ENCODE measurements at regions not wholly inside any gene's neighbourhood (a gene's known extent, or its start where the extent isn't known, plus 50 kb on each side); places are given as distances from the start of the nearest gene placed in this dataset.

- 0 out of 3 replicates have a peak, but pooled peaks cover 2% of the 10 kb centered on the region for H3K36me3 Mint-ChIP-seq (ENCODE audit: low read depth)
- TF ChIP-seq CTCF (conservative IDR thresholded peaks at IDR 0.05; ENCODE audit: low read depth in 2 of 2) (no peak), REST (IDR thresholded peaks at IDR 0.05; ENCODE audit: unreplicated experiment) (no peak), NANOG (IDR thresholded peaks at IDR 0.05; ENCODE audit: borderline replicate concordance) (no peak), STAT1 (IDR thresholded peaks at IDR 0.05; ENCODE audit: unreplicated experiment) (no peak), EZH2 (IDR thresholded peaks at IDR 0.05; ENCODE audit: low read depth, unreplicated experiment) (no peak), ETS1 (IDR thresholded peaks at IDR 0.05) (no peak), POLR2AphosphoS5 (IDR thresholded peaks at IDR 0.05; ENCODE audit: low read depth) (no peak), CREB1 (CRISPR knock-in tag; IDR thresholded peaks at IDR 0.05; ENCODE audit: low read depth) (no peak), ZNF114 (CRISPR knock-in tag; IDR thresholded peaks at IDR 0.05) (no peak), JUNB (IDR thresholded peaks at IDR 0.05; ENCODE audit: unreplicated experiment) (no peak), ZNF462 (CRISPR knock-in tag; IDR thresholded peaks at IDR 0.05) (no peak), ZNF331 (CRISPR knock-in tag; IDR thresholded peaks at IDR 0.05; ENCODE audit: low read depth) (no peak), EZH2phosphoT487 (IDR thresholded peaks at IDR 0.05; ENCODE audit: unreplicated experiment) (no peak)
Observed at GRCh38 chr3:30314757-30315325, 291.6 kb upstream of the TGFBR2 start.

More at GRCh38 chr3:30314757-30315325, 291.6 kb upstream of the TGFBR2 start:
- no peak for ATAC-seq
- H2AFZ ChIP-seq = no peak overlapping the region
- H4K20me1 ChIP-seq (replicated peaks; ENCODE audit: insufficient read depth) = no peaks in the 10 kb centered on the region
- no peak overlapping the region for H3K4me2 ChIP-seq
- H3K79me2 ChIP-seq (replicated peaks; ENCODE audit: insufficient read depth) = no peaks in the 10 kb centered on the region
- H3K9me2 ChIP-seq (ENCODE audit: insufficient read depth) = no peaks in the 10 kb centered on the region
- H3K27ac ChIP-seq (ENCODE audit: low read depth) = no peak overlapping the region
- no peak for DNase-seq (ENCODE audit: low spot score)
- peaks cover 3% of the 10 kb centered on the region; the same call in 1 of the 3 replicates for H3K9me3 Mint-ChIP-seq
- H3F3A ChIP-seq (replicated peaks; ENCODE audit: low read depth) = no peaks in the 10 kb centered on the region
- no peak overlapping the region for H3K27ac Mint-ChIP-seq
- no peak overlapping the region for H3K4me3 ChIP-seq
- no peaks in the 10 kb centered on the region for H3K36me3 ChIP-seq (ENCODE audit: insufficient read depth)
- no peaks in the 10 kb centered on the region for H3K27me3 Mint-ChIP-seq (ENCODE audit: insufficient read depth, low read depth, poor library complexity)
- H3K4me3 Mint-ChIP-seq = no peak overlapping the region
- 0 out of 3 replicates have a peak, but pooled peaks cover 2% of the 10 kb centered on the region for H3K4me1 Mint-ChIP-seq
- no peaks in the 10 kb centered on the region for H3K27me3 ChIP-seq (ENCODE audit: insufficient read depth)
- H3K4me1 ChIP-seq (ENCODE audit: insufficient read depth) = no peaks in the 10 kb centered on the region

Data from GM23338 (cell line).